BJ (cell line): ENCODE measurements at regions not wholly inside any gene's neighbourhood (a gene's known extent, or its start where the extent isn't known, plus 50 kb on each side); places are given as distances from the start of the nearest gene placed in this dataset.

Source experiments
- CTCF ChIA-PET: fragments of 350-600 bp; formaldehyde crosslinking; extraction: SDS; loops from one replicate; lab custom pipeline; 2021; ENCODE audit warnings: antibody characterized with exemption, inconsistent platforms; lab: Yijun Ruan, JAX
- POLR2A ChIA-PET: fragments of 300-600 bp; sonication (Branson Sonifier 250); formaldehyde crosslinking; extraction: SDS; loops from one replicate; lab custom pipeline; 2021; ENCODE audit warnings: antibody characterized with exemption; lab: Charles Lee
- DNase-seq: peaks from one replicate; pipeline ENCODE4 v3.0.0-alpha.2; 2011; ENCODE audit warnings: low read depth
- H3K27me3 ChIP-seq: 2 replicates; pipeline ENCODE4 v1.6.0; 2011; ENCODE audit warnings: low read length; ENCODE audit not compliant: control insufficient read depth, insufficient read depth
- H3K36me3 ChIP-seq: 2 replicates; pipeline ENCODE4 v1.5.1; 2011; ENCODE audit warnings: low read length; ENCODE audit not compliant: control insufficient read depth, insufficient read depth
- H3K4me3 ChIP-seq: 2 replicates; pipeline ENCODE4 v1.5.1; 2011; ENCODE audit warnings: low read depth, mild to moderate bottlenecking, control low read depth, low read length
- TF ChIP-seq, protein P1 (sequence below): IDR thresholded peaks from 2 replicates; pipeline ENCODE4 v1.5.1; 2011; ENCODE audit warnings: low read depth, mild to moderate bottlenecking, control low read depth, inconsistent platforms, low read length, moderate library complexity; ENCODE audit not compliant: insufficient read depth

- no peak for DNase-seq
- TF ChIP-seq, protein P1, sequence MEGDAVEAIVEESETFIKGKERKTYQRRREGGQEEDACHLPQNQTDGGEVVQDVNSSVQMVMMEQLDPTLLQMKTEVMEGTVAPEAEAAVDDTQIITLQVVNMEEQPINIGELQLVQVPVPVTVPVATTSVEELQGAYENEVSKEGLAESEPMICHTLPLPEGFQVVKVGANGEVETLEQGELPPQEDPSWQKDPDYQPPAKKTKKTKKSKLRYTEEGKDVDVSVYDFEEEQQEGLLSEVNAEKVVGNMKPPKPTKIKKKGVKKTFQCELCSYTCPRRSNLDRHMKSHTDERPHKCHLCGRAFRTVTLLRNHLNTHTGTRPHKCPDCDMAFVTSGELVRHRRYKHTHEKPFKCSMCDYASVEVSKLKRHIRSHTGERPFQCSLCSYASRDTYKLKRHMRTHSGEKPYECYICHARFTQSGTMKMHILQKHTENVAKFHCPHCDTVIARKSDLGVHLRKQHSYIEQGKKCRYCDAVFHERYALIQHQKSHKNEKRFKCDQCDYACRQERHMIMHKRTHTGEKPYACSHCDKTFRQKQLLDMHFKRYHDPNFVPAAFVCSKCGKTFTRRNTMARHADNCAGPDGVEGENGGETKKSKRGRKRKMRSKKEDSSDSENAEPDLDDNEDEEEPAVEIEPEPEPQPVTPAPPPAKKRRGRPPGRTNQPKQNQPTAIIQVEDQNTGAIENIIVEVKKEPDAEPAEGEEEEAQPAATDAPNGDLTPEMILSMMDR = no peak
- Histone ChIP-seq H3K4me3 (no peak overlapping the region), H3K27me3 (no peaks in the 10 kb centered on the region), H3K36me3 (no peaks in the 10 kb centered on the region)
- ChIA-PET CTCF (interaction anchor here (1.5 kb wide), 1 partner anchor 48 kb away, joined by 3 read pairs; no protein-coding TSS in a partner anchor), POLR2A (no interaction called here)
Measured at GRCh38 chr17:52524096-52524637, 365.7 kb upstream of the CA10 start.

DNA sequence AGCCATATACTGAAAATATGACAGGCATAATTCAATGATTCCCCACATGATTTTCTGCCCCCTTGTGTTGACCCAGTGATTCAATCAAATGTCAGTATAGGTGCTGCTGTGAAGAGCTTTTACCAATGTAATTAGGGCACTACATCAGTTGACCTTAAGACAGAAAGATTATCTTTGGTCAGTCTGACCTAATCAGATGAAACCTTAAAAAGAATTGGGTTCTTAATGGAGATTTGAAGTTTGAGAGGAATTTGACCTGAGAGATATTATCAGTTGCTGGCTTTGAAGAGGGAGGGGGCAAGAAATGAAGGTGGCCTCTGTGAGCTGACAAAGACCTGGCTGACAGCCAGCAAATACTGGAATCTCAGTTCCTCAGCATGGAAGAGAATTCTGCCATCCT lies 358.7 kb upstream of the CA10 start:
- Histone ChIP-seq H3K36me3 (no peaks in the 10 kb centered on the region), H3K4me3 (no peak overlapping the region), H3K27me3 (no peaks in the 10 kb centered on the region)
- ChIA-PET POLR2A (no interaction called here), CTCF (no interaction called here)
- no peak for DNase-seq
- TF ChIP-seq, protein P1 = no peak

DNA sequence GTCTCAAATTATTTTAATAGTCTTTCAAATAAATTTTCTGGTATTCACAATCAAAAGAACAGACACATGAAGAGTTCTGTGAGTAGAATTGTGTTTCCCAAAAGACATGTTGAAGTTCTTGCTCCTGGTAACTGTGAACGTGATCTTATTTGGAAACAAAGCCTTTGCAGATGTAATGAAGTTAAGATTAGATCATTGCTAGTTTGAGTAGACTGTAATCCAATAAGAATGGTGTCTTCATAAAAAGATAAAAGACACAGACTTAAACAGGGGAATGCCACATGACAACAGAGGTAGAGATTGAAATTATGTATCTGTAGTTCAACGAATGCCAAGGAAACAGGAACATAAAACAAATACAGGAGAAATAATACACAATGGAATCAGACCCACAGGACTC lies 357.4 kb upstream of the CA10 start:
- ChIA-PET POLR2A (no interaction called here), CTCF (no interaction called here)
- H3K36me3 ChIP-seq = no peaks in the 10 kb centered on the region
- no peak for DNase-seq
- H3K27me3 ChIP-seq = no peaks in the 10 kb centered on the region
- no peak overlapping the region for H3K4me3 ChIP-seq
- TF ChIP-seq, protein P1 = no peak

DNA sequence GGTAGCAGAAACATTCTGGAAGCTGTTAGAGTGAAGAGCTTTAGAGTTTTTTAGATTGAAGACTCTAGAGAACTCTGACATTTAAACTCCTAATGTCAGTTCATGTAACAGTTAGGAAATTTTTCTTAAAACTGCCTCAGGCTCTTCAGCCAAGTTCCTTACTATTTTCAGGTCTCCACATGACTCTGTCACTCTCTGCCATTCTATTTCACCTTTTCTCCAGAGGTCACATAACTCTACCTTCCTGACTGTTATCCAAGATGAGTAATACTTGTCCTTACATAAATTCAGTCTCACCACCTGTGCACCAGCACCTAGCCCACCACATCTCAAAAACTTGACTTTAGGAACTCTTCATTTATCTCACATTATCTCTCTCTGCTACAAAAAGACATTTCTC lies 347.1 kb upstream of the CA10 start:
- H3K36me3 ChIP-seq = no peaks in the 10 kb centered on the region
- no peaks in the 10 kb centered on the region for H3K27me3 ChIP-seq
- H3K4me3 ChIP-seq = no peak overlapping the region
- no peak for DNase-seq
- TF ChIP-seq, protein P1 = no peak
- CTCF ChIA-PET = no interaction called here
- POLR2A ChIA-PET = no interaction called here

DNA sequence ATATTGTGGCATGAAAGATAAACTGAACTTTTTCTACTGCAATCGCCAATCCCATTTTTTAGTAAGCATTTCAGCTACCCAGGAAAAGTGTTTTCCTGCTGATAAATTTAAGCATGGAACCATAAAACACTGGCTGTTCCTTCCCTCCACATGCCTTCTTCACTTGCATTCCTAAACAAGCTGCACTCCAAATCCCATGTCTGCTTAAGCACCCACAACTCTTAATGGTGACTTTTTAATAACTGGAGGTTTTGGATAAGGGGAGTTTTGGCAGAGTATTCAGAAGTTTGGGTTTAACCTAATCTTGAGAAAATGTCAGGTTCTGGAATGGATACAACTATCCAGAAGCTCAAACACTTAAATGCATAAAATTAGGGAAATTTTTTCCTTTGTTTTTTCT lies 345.6 kb upstream of the CA10 start:
- no peaks in the 10 kb centered on the region for H3K36me3 ChIP-seq
- no peaks in the 10 kb centered on the region for H3K27me3 ChIP-seq
- ChIA-PET CTCF (no interaction called here), POLR2A (no interaction called here)
- no peak for DNase-seq
- no peak overlapping the region for H3K4me3 ChIP-seq
- TF ChIP-seq, protein P1 = no peak
